ENCODE measurements at regions not wholly inside any gene's neighbourhood (a gene's known extent, or its start where the extent isn't known, plus 50 kb on each side); places are given as distances from the start of the nearest gene placed in this dataset.

- no peak for TF ChIP-seq CTCF (conservative IDR thresholded peaks at IDR 0.05; ENCODE audit: low read depth, low read length)
- no peak for TF ChIP-seq EZH2 (IDR thresholded peaks at IDR 0.05; ENCODE audit: low read length, unreplicated experiment)
- TF ChIP-seq EZH2phosphoT487 (IDR thresholded peaks at IDR 0.05; ENCODE audit: borderline replicate concordance, low read length): no peak
These were observed 139.9 kb upstream of the AKR1E2 start for GRCh38 chr10:4685904-4686643.

All from PC-3 (cell line).